Gastroesophageal sphincter (tissue), 4 donors: ENCODE measurements at regions not wholly inside any gene's neighbourhood (a gene's known extent, or its start where the extent isn't known, plus 50 kb on each side); places are given as distances from the start of the nearest gene placed in this dataset.
"Not testable (repeated sequence)": the region's sequence is repeated elsewhere in the genome, so short reads cannot be mapped to it uniquely, and the experiment has no call there.

Source experiments
- ATAC-seq: fragments of 150-250 bp; one replicate; pipeline ENCODE4 v1.9.1; 2016; ENCODE audit warnings: mild to moderate bottlenecking, moderate library complexity
- H3K27ac ChIP-seq, 4 donors: fragments of 200-600 bp; sonication (generic) in 3 of 4; 1 replicate in 3 of 4; 2 replicates in 1 of 4; pipeline ENCODE4 v1.5.1; 2016 to 2019
- H3K27me3 ChIP-seq: fragments of 200-600 bp; sonication (generic); one replicate; pipeline ENCODE4 v1.5.1; 2019
- H3K36me3 ChIP-seq, 2 donors: fragments of 200-600 bp; sonication (generic); one replicate each; pipeline ENCODE4 v1.5.1; 2019; ENCODE audit warnings: control low read depth in 1 of 2
- H3K4me1 ChIP-seq, 3 donors: fragments of 200-600 bp; sonication (generic); 1 replicate in 2 of 3; 2 replicates in 1 of 3; pipeline ENCODE4 v1.5.1; 2016 to 2019; ENCODE audit warnings: control low read depth in 2 of 3
- H3K4me3 ChIP-seq, 2 donors: fragments of 200-600 bp; sonication (generic); one replicate each; pipeline ENCODE4 v1.5.1; 2019; ENCODE audit warnings: mild to moderate bottlenecking in 1 of 2, moderate library complexity in 1 of 2
- H3K9me3 ChIP-seq, 3 donors: fragments of 200-600 bp; sonication (generic); one replicate each; pipeline ENCODE4 v1.5.1; 2017 to 2019; ENCODE audit warnings: control low read depth in 2 of 3
- CTCF ChIP-seq, 4 experiments: fragments of 200-600 bp in 2 of 4; fragments of 450-650 bp in 2 of 4; sonication (generic) in 1 of 4; IDR thresholded peaks; one replicate each; pipeline ENCODE4 v1.5.1; 2017 to 2019; ENCODE audit warnings: antibody characterized with exemption in 4 of 4, mild to moderate bottlenecking in 2 of 4, moderate library complexity in 2 of 4
- EP300 ChIP-seq: sonication (generic); formaldehyde crosslinking; IDR thresholded peaks from one replicate; pipeline ENCODE4 v1.6.1; 2017; ENCODE audit warnings: antibody characterized with exemption, mild to moderate bottlenecking
- POLR2A ChIP-seq, 2 donors: fragments of 450-650 bp; IDR thresholded peaks; one replicate each; pipeline ENCODE4 v1.6.1; 2017; ENCODE audit warnings: antibody characterized with exemption in 2 of 2, mild to moderate bottlenecking in 2 of 2, moderate library complexity in 1 of 2
- POLR2AphosphoS5 ChIP-seq: sonication (generic); formaldehyde crosslinking; IDR thresholded peaks from one replicate; pipeline ENCODE4 v1.6.1; 2017; ENCODE audit warnings: antibody characterized with exemption
- whole genome bisulfite sequencing, 2 donors: methylation state at CpG; one replicate each; pipeline ENCODE4 v1.1.5; 2018; ENCODE audit warnings: low coverage in 1 of 2; 5-methylcytosine and 5-hydroxymethylcytosine counted together

GRCh38 chr1:174105086-174105485 is 54.2 kb upstream of the RABGAP1L start:
- WGBS, 2 donors: 75 to 96% methylated on average over 1 to 5 of the region's 8 CpGs
- Histone ChIP-seq H3K4me3 (no peak overlapping the region), H3K9me3 (no peaks in the 10 kb centered on the region), H3K36me3 (no peaks in the 10 kb centered on the region), H3K4me1 (no peaks in the 10 kb centered on the region), H3K27ac (no peak overlapping the region), H3K27me3 (no peaks in the 10 kb centered on the region)
- TF ChIP-seq CTCF (IDR thresholded peaks at IDR 0.05) (no peak), POLR2A (IDR thresholded peaks at IDR 0.05) (no peak), POLR2AphosphoS5 (no peak), EP300 (no peak)
- ATAC-seq: no peak

- no peaks in the 10 kb centered on the region for H3K27me3 ChIP-seq
- TF ChIP-seq EP300: no peak
- no peak for TF ChIP-seq POLR2A (IDR thresholded peaks at IDR 0.05)
- TF ChIP-seq CTCF (IDR thresholded peaks at IDR 0.05): no peak
- no peak for TF ChIP-seq POLR2AphosphoS5
- no peaks in the 10 kb centered on the region for H3K9me3 ChIP-seq
- H3K4me1 ChIP-seq: no peaks in the 10 kb centered on the region
- 64 to 91% methylated on average over 2 of the region's 2 CpGs for WGBS, 2 donors
- no peak overlapping the region for H3K4me3 ChIP-seq
- H3K36me3 ChIP-seq: no peaks in the 10 kb centered on the region
- no peak overlapping the region for H3K27ac ChIP-seq
- ATAC-seq: no peak
Measured at GRCh38 chr1:174103766-174104165, 55.6 kb upstream of the RABGAP1L start.

GRCh38 chr1:174101976-174102375 is 57.3 kb upstream of the RABGAP1L start:
- not testable (repeated sequence) for H3K4me3 ChIP-seq, H3K9me3 ChIP-seq, H3K27ac ChIP-seq, H3K36me3 ChIP-seq, ATAC-seq, H3K4me1 ChIP-seq, H3K27me3 ChIP-seq
- 88 to 100% methylated on average over 2 to 8 of the region's 9 CpGs for WGBS, 2 donors

- Histone ChIP-seq H3K4me1 (no peaks in the 10 kb centered on the region), H3K4me3 (no peak overlapping the region), H3K9me3 (no peaks in the 10 kb centered on the region), H3K27ac (no peak overlapping the region), H3K36me3 (no peaks in the 10 kb centered on the region), H3K27me3 (no peaks in the 10 kb centered on the region)
- ATAC-seq: no peak
- TF ChIP-seq POLR2A (IDR thresholded peaks at IDR 0.05) (no peak), POLR2AphosphoS5 (no peak), EP300 (no peak), CTCF (IDR thresholded peaks at IDR 0.05) (no peak)
- WGBS, 2 donors: 62 to 71% methylated on average over 2 of the region's 2 CpGs
Measured at GRCh38 chr1:174097426-174097825, 61.9 kb upstream of the RABGAP1L start.

GRCh38 chr1:174093789-174094188 is 65.5 kb upstream of the RABGAP1L start:
- H3K27me3 ChIP-seq, H3K4me1 ChIP-seq, ATAC-seq, H3K4me3 ChIP-seq, H3K9me3 ChIP-seq, H3K36me3 ChIP-seq, H3K27ac ChIP-seq: not testable (repeated sequence)
- 58 to 98% methylated on average over 4 to 5 of the region's 5 CpGs for WGBS, 2 donors

- no peaks in the 10 kb centered on the region for H3K4me1 ChIP-seq
- TF ChIP-seq EP300 (no peak), POLR2A (IDR thresholded peaks at IDR 0.05) (no peak), POLR2AphosphoS5 (no peak)
Measured at GRCh38 chr1:174090471-174090870, 68.3 kb upstream of the RC3H1 start.

GRCh38 chr1:174080819-174081218 is 58.7 kb upstream of the RC3H1 start:
- no peaks in the 10 kb centered on the region for H3K27me3 ChIP-seq
- H3K27ac ChIP-seq: no peak overlapping the region
- no peak for ATAC-seq
- TF ChIP-seq EP300 (no peak), POLR2AphosphoS5 (no peak), POLR2A (IDR thresholded peaks at IDR 0.05) (no peak), CTCF (IDR thresholded peaks at IDR 0.05) (no peak)
- H3K36me3 ChIP-seq: no peaks in the 10 kb centered on the region
- peaks cover 0 to 10% (median 0%) of the 10 kb centered on the region in 3 donors for H3K9me3 ChIP-seq
- WGBS, 2 donors: 53 to 80% methylated on average over 1 of the region's 1 CpG
- no peaks in the 10 kb centered on the region for H3K4me1 ChIP-seq
- H3K4me3 ChIP-seq: no peak overlapping the region

More at GRCh38 chr1:174090471-174090870, 68.3 kb upstream of the RC3H1 start:
- H3K27me3 ChIP-seq: no peaks in the 10 kb centered on the region
- H3K27ac ChIP-seq: no peak overlapping the region
- H3K36me3 ChIP-seq: no peaks in the 10 kb centered on the region
- 81 to 84% methylated on average over 2 to 3 of the region's 3 CpGs for WGBS, 2 donors
- no peak for ATAC-seq
- peaks cover 0 to 2% (median 0%) of the 10 kb centered on the region in 3 donors for H3K9me3 ChIP-seq
- no peak overlapping the region for H3K4me3 ChIP-seq
